K562 (cell line): ENCODE measurements at regions not wholly inside any gene's neighbourhood (a gene's known extent, or its start where the extent isn't known, plus 50 kb on each side); places are given as distances from the start of the nearest gene placed in this dataset.
A peak's percentile ranks its signal among the peaks of the same experiment; 100 is the strongest.

Experiments used
- CAMTA2 ChIP-seq: fragments of 250-450 bp; sonication (Bioruptor Pico); conservative IDR thresholded peaks from 2 replicates; pipeline ENCODE4 v1.5.1; 2022
- CREBBP ChIP-seq: IDR thresholded peaks from one replicate; pipeline ENCODE4 v1.6.1; 2012; ENCODE audit warnings: low read depth, mild to moderate bottlenecking, control low read depth, inconsistent platforms, low read length
- FOXA1 ChIP-seq: fragments of 450-650 bp; IDR thresholded peaks from 2 replicates; pipeline ENCODE4 v1.6.1; 2016; ENCODE audit warnings: mild to moderate bottlenecking, borderline replicate concordance
- GTF2B ChIP-seq: IDR thresholded peaks from 2 replicates; pipeline ENCODE4 v1.6.1; 2011; ENCODE audit not compliant: insufficient read length; ENCODE audit errors: extremely low read depth
- HMG20A ChIP-seq: fragments of 450-650 bp; formaldehyde crosslinking; conservative IDR thresholded peaks from 2 replicates; pipeline ENCODE4 v1.4.0; 2020; ENCODE audit warnings: mild to moderate bottlenecking, mixed read lengths
- IRF1 ChIP-seq: sonication (generic); formaldehyde crosslinking; IDR thresholded peaks from 2 replicates; pipeline ENCODE4 v1.8.0; 2022; ENCODE audit warnings: missing genetic modification reagents, mild to moderate bottlenecking, borderline replicate concordance
- KDM2B ChIP-seq: fragments of 250-450 bp; sonication (Bioruptor Pico); IDR thresholded peaks from 2 replicates; pipeline ENCODE4 v1.8.0; 2021; ENCODE audit warnings: mild to moderate bottlenecking, moderate library complexity
- NUFIP1 ChIP-seq: fragments of 450-650 bp; IDR thresholded peaks from 2 replicates; pipeline ENCODE4 v1.6.1; 2018; ENCODE audit not compliant: partially characterized antibody
- POLR3G ChIP-seq: IDR thresholded peaks from 2 replicates; pipeline ENCODE4 v1.6.1; 2011; ENCODE audit not compliant: insufficient read length, insufficient replicate concordance; ENCODE audit errors: extremely low read depth
- RFX1 ChIP-seq: fragments of 450-650 bp; IDR thresholded peaks from 2 replicates; pipeline ENCODE4 v1.6.1; 2016; ENCODE audit warnings: mild to moderate bottlenecking, moderate library complexity
- SMC3 ChIP-seq: conservative IDR thresholded peaks from 2 replicates; pipeline ENCODE4 v1.6.1; 2011; ENCODE audit warnings: low read depth, low read length, improper control_type of control experiment; ENCODE audit not compliant: insufficient read depth
- SNAPC5 ChIP-seq: fragments of 250-450 bp; sonication (Bioruptor Pico); IDR thresholded peaks from 2 replicates; pipeline ENCODE4 v1.8.0; 2021; ENCODE audit warnings: moderate library complexity, mild to moderate bottlenecking, inconsistent platforms
- TCF3 ChIP-seq: sonication (generic); formaldehyde crosslinking; IDR thresholded peaks from 2 replicates; pipeline ENCODE4 v1.4.0; 2020; ENCODE audit warnings: mild to moderate bottlenecking, missing genetic modification reagents
- TEAD1 ChIP-seq, 2 experiments: fragments of 450-650 bp in 1 of 2; sonication (generic) in 1 of 2; formaldehyde crosslinking; IDR thresholded peaks; 2 replicates each; pipeline versions ENCODE4 v1.4.0 to v1.8.0; 2020 to 2022; ENCODE audit warnings: mild to moderate bottlenecking in 2 of 2, missing genetic modification reagents in 1 of 2
- TEAD4 ChIP-seq, 2 experiments: sonication (generic) in 1 of 2; formaldehyde crosslinking in 1 of 2; IDR thresholded peaks; 2 replicates each; pipeline versions ENCODE4 v1.6.1 to v1.8.0; 2012 to 2022; ENCODE audit warnings: borderline replicate concordance in 1 of 2, inconsistent platforms in 1 of 2, low read length in 1 of 2, mild to moderate bottlenecking in 1 of 2, missing genetic modification reagents in 1 of 2
- THAP12 ChIP-seq: fragments of 250-450 bp; sonication (Bioruptor Pico); IDR thresholded peaks from 2 replicates; pipeline ENCODE4 v1.9.0; 2021; ENCODE audit warnings: mild to moderate bottlenecking, inconsistent platforms
- ZC3H4 ChIP-seq: sonication (generic); formaldehyde crosslinking; IDR thresholded peaks from 2 replicates; pipeline ENCODE4 v1.9.0; 2021; ENCODE audit warnings: missing genetic modification reagents, borderline replicate concordance
- ZFP36 ChIP-seq: fragments of 150-350 bp; IDR thresholded peaks from 2 replicates; pipeline ENCODE4 v1.6.1; 2018; ENCODE audit warnings: low read length, low read depth; ENCODE audit not compliant: partially characterized antibody
- ZNF280B ChIP-seq: fragments of 250-450 bp; sonication (Bioruptor Pico); IDR thresholded peaks from 2 replicates; pipeline ENCODE4 v1.5.1; 2021; ENCODE audit warnings: mild to moderate bottlenecking
- ZNF561 ChIP-seq: fragments of 450-650 bp; formaldehyde crosslinking; conservative IDR thresholded peaks from 2 replicates; pipeline ENCODE4 v1.4.0; 2020; ENCODE audit warnings: mild to moderate bottlenecking, moderate library complexity
- ZNF655 ChIP-seq: fragments of 250-450 bp; sonication (Bioruptor Pico); IDR thresholded peaks from 2 replicates; pipeline ENCODE4 v1.5.0; 2021
- ZNF764 ChIP-seq: fragments of 250-450 bp; sonication (Bioruptor Pico); IDR thresholded peaks from 2 replicates; pipeline ENCODE4 v1.4.0; 2020; ENCODE audit warnings: low read depth, mild to moderate bottlenecking, moderate library complexity

- TF ChIP-seq THAP12 (CRISPR knock-in tag) = no peak
- TF ChIP-seq RFX1 = no peak
- no peak for TF ChIP-seq ZNF280B (CRISPR knock-in tag)
- no peak for TF ChIP-seq HMG20A (CRISPR knock-in tag)
- TF ChIP-seq KDM2B (CRISPR knock-in tag) = no peak
- no peak for TF ChIP-seq FOXA1
- TF ChIP-seq CAMTA2 (CRISPR knock-in tag) = no peak
- TF ChIP-seq SNAPC5 (CRISPR knock-in tag) = no peak
- TF ChIP-seq TCF3 = no peak
- TF ChIP-seq GTF2B = no peak
- no peak for TF ChIP-seq SMC3
- TF ChIP-seq ZFP36 = no peak
- no peak for TF ChIP-seq TEAD4 (IDR thresholded peaks at IDR 0.05; ENCODE audit: low read length)
- peak; percentile 80; the same call in 1 of the 2 replicates for TF ChIP-seq TEAD4 (CRISPR knock-in tag; IDR thresholded peaks at IDR 0.05; ENCODE audit: borderline replicate concordance)
- peak in 1 of 2 experiments; percentile 54; a peak in 1 of 4 replicates for TF ChIP-seq TEAD1 (CRISPR knock-in tag; IDR thresholded peaks at IDR 0.05)
- TF ChIP-seq ZNF764 (CRISPR knock-in tag) = no peak
- no peak for TF ChIP-seq NUFIP1
- TF ChIP-seq IRF1 (CRISPR knock-in tag) = no peak
- no peak for TF ChIP-seq POLR3G
- TF ChIP-seq ZNF655 (CRISPR knock-in tag) = no peak
- TF ChIP-seq ZC3H4 (CRISPR knock-in tag) = peak; percentile 50; the same call in 1 of the 2 replicates
- no peak for TF ChIP-seq ZNF561 (CRISPR knock-in tag)
- no peak for TF ChIP-seq CREBBP
Measured at GRCh38 chr22:22834783-22835182, 52.8 kb upstream of the IGLL5 start (continued).
